Colonic mucosa (tissue), 4 donors: ENCODE measurements at regions not wholly inside any gene's neighbourhood (a gene's known extent, or its start where the extent isn't known, plus 50 kb on each side); places are given as distances from the start of the nearest gene placed in this dataset.
"Not testable (repeated sequence)": the region's sequence is repeated elsewhere in the genome, so short reads cannot be mapped to it uniquely, and the experiment has no call there.

ENCODE experiments used
- DNase-seq: peaks from one replicate; pipeline ENCODE4 v3.0.0-alpha.2; 2020
- H3K27ac ChIP-seq: fragments of 200-600 bp; one replicate; pipeline ENCODE4 v1.8.0; 2021
- H3K27me3 ChIP-seq: fragments of 200-600 bp; one replicate; pipeline ENCODE4 v1.8.0; 2021
- H3K36me3 ChIP-seq: fragments of 200-600 bp; one replicate; pipeline ENCODE4 v1.8.0; 2021
- H3K4me1 ChIP-seq: fragments of 200-600 bp; one replicate; pipeline ENCODE4 v1.8.0; 2021; ENCODE audit warnings: mild to moderate bottlenecking
- H3K4me3 ChIP-seq: fragments of 200-600 bp; one replicate; pipeline ENCODE4 v1.8.0; 2021
- H3K9ac ChIP-seq, 2 donors: one replicate each; pipeline ENCODE4 v1.7.0; 2013; ENCODE audit warnings: control low read depth in 2 of 2, low read depth in 2 of 2, low read length in 2 of 2
- H3K9me3 ChIP-seq: fragments of 200-600 bp; one replicate; pipeline ENCODE4 v1.8.0; 2021
- CTCF ChIP-seq: fragments of 200-600 bp; IDR thresholded peaks from one replicate; pipeline ENCODE4 v1.8.0; 2022; ENCODE audit warnings: antibody characterized with exemption, mild to moderate bottlenecking
- intact Hi-C: fragments of 100-400 bp; cut with DNase I; formaldehyde crosslinking; loops from one replicate; pipeline ENCODE4 v1.14.1; 2022
- donor health status: healthy.
- donor health status: DM: no; HTN: no; CAD: no.
- donor health status: DM: no; HTN: no; CAD: no.

GRCh38 chr18:1039421-1039820 lies 134.8 kb downstream of the ADCYAP1 start:
- no peak for TF ChIP-seq CTCF
- intact Hi-C loops, result no loop called here
- no peaks in the 10 kb centered on the region for H3K27me3 ChIP-seq
- no peaks in the 10 kb centered on the region for H3K9me3 ChIP-seq
- no peaks in the 10 kb centered on the region for H3K36me3 ChIP-seq
- no peaks in the 10 kb centered on the region for H3K4me1 ChIP-seq
- H3K9ac ChIP-seq, result no peak overlapping the region
- H3K4me3 ChIP-seq, result no peak overlapping the region
- H3K27ac ChIP-seq, result no peak overlapping the region
- no peak for DNase-seq

- intact Hi-C loops, H3K4me1 ChIP-seq, H3K27ac ChIP-seq, DNase-seq, H3K36me3 ChIP-seq, H3K9ac ChIP-seq, H3K9me3 ChIP-seq, H3K27me3 ChIP-seq, H3K4me3 ChIP-seq: not testable (repeated sequence)
Observed at GRCh38 chr18:1043039-1043438, 138.4 kb downstream of the ADCYAP1 start.

GRCh38 chr18:1045658-1046057 lies 141.0 kb downstream of the ADCYAP1 start:
- Histone ChIP-seq H3K9me3 (no peaks in the 10 kb centered on the region), H3K27ac (no peak overlapping the region), H3K4me3 (no peak overlapping the region), H3K27me3 (no peaks in the 10 kb centered on the region), H3K36me3 (no peaks in the 10 kb centered on the region), H3K4me1 (no peaks in the 10 kb centered on the region), H3K9ac (no peak overlapping the region)
- no peak for DNase-seq
- intact Hi-C loops, result no loop called here
- TF ChIP-seq CTCF, result no peak

GRCh38 chr18:1047406-1047805 lies 142.7 kb downstream of the ADCYAP1 start:
- Histone ChIP-seq H3K27ac (no peak overlapping the region), H3K9me3 (no peaks in the 10 kb centered on the region), H3K36me3 (no peaks in the 10 kb centered on the region), H3K9ac (no peak overlapping the region), H3K4me1 (no peaks in the 10 kb centered on the region), H3K27me3 (no peaks in the 10 kb centered on the region), H3K4me3 (no peak overlapping the region)
- TF ChIP-seq CTCF, result no peak
- DNase-seq, result no peak
- intact Hi-C loops, result no loop called here

- Histone ChIP-seq H3K27ac (no peak overlapping the region), H3K36me3 (no peaks in the 10 kb centered on the region), H3K9me3 (no peaks in the 10 kb centered on the region), H3K9ac (no peak overlapping the region), H3K4me3 (no peak overlapping the region), H3K4me1 (no peaks in the 10 kb centered on the region), H3K27me3 (no peaks in the 10 kb centered on the region)
- TF ChIP-seq CTCF, result no peak
- DNase-seq, result no peak
- intact Hi-C loops, result no loop called here
Observed at GRCh38 chr18:1048032-1048431, 143.4 kb downstream of the ADCYAP1 start.

- H3K4me3 ChIP-seq, result no peak overlapping the region
- H3K9me3 ChIP-seq, result no peaks in the 10 kb centered on the region
- no peak for DNase-seq
- H3K4me1 ChIP-seq, result no peaks in the 10 kb centered on the region
- no peaks in the 10 kb centered on the region for H3K36me3 ChIP-seq
- H3K9ac ChIP-seq, result no peak overlapping the region
- intact Hi-C loops, result no loop called here
- no peak for TF ChIP-seq CTCF
- no peaks in the 10 kb centered on the region for H3K27me3 ChIP-seq
- H3K27ac ChIP-seq, result no peak overlapping the region
Observed at GRCh38 chr18:1049173-1049572, 144.5 kb downstream of the ADCYAP1 start.
